ENCODE measurements at regions not wholly inside any gene's neighbourhood (a gene's known extent, or its start where the extent isn't known, plus 50 kb on each side); places are given as distances from the start of the nearest gene placed in this dataset.
A peak's percentile ranks its signal among the peaks of the same experiment; 100 is the strongest.
"Not testable (repeated sequence)": the region's sequence is repeated elsewhere in the genome, so short reads cannot be mapped to it uniquely, and the experiment has no call there.

- no peak overlapping the region for H3K4me3 ChIP-seq (replicated peaks in 1 of 2; ENCODE audit: low read depth in 2 of 2, low read length in 2 of 2)
- no peak for DNase-seq (ENCODE audit: low read depth in 2 of 2)
- TF ChIP-seq CTCF (IDR thresholded peaks at IDR 0.05; ENCODE audit: low read depth, low read length), result no peak
These were observed 329.6 kb upstream of the ADAMTS9 start for GRCh38 chr3:65017359-65017758.

- DNase-seq (ENCODE audit: low read depth in 2 of 2), result no peak
- TF ChIP-seq CTCF (IDR thresholded peaks at IDR 0.05; ENCODE audit: low read depth, low read length), result no peak
- no peak overlapping the region for H3K4me3 ChIP-seq (replicated peaks in 1 of 2; ENCODE audit: low read depth in 2 of 2, low read length in 2 of 2)
These were observed 327.9 kb upstream of the ADAMTS9 start for GRCh38 chr3:65015711-65016110.

GRCh38 chr3:65013053-65013452 is 325.3 kb upstream of the ADAMTS9 start:
- no peak overlapping the region for H3K4me3 ChIP-seq (replicated peaks in 1 of 2; ENCODE audit: low read depth in 2 of 2, low read length in 2 of 2)
- no peak for DNase-seq (ENCODE audit: low read depth in 2 of 2)
- TF ChIP-seq CTCF (IDR thresholded peaks at IDR 0.05; ENCODE audit: low read depth, low read length), result no peak

GRCh38 chr3:65006300-65006739 is 318.5 kb upstream of the ADAMTS9 start:
- peak; percentile 60 to 75 for DNase-seq (ENCODE audit: low read depth in 2 of 2)
- no peak for TF ChIP-seq CTCF (IDR thresholded peaks at IDR 0.05; ENCODE audit: low read depth, low read length)
- no peak overlapping the region for H3K4me3 ChIP-seq (replicated peaks in 1 of 2; ENCODE audit: low read depth in 2 of 2, low read length in 2 of 2)

- no peak overlapping the region for H3K4me3 ChIP-seq (replicated peaks in 1 of 2; ENCODE audit: low read depth in 2 of 2, low read length in 2 of 2)
- no peak for TF ChIP-seq CTCF (IDR thresholded peaks at IDR 0.05; ENCODE audit: low read depth, low read length)
- peak; percentile 34 to 40 for DNase-seq (ENCODE audit: low read depth in 2 of 2)
These were observed 317.7 kb upstream of the ADAMTS9 start for GRCh38 chr3:65005486-65005885.

GRCh38 chr3:65004795-65005295 is 317.0 kb upstream of the ADAMTS9 start:
- DNase-seq (ENCODE audit: low read depth in 2 of 2), result peak in 1 of 2 donors; percentile 12
- no peak overlapping the region for H3K4me3 ChIP-seq (replicated peaks in 1 of 2; ENCODE audit: low read depth in 2 of 2, low read length in 2 of 2)
- no peak for TF ChIP-seq CTCF (IDR thresholded peaks at IDR 0.05; ENCODE audit: low read depth, low read length)

- H3K4me3 ChIP-seq (replicated peaks in 1 of 2; ENCODE audit: low read depth in 2 of 2, low read length in 2 of 2), result no peak overlapping the region
- TF ChIP-seq CTCF (IDR thresholded peaks at IDR 0.05; ENCODE audit: low read depth, low read length), result no peak
- no peak for DNase-seq (ENCODE audit: low read depth in 2 of 2)
These were observed 316.5 kb upstream of the ADAMTS9 start for GRCh38 chr3:65004306-65004705.

- DNase-seq (ENCODE audit: low read depth in 2 of 2); H3K4me3 ChIP-seq (replicated peaks in 1 of 2; ENCODE audit: low read depth in 2 of 2, low read length in 2 of 2): not testable (repeated sequence)
These were observed 313.3 kb upstream of the ADAMTS9 start for GRCh38 chr3:65001119-65001518.
